IMR-90 (cell line): ENCODE measurements at regions not wholly inside any gene's neighbourhood (a gene's known extent, or its start where the extent isn't known, plus 50 kb on each side); places are given as distances from the start of the nearest gene placed in this dataset.

Source experiments
- ATAC-seq: fragments of 200-7000 bp; cut with Tn5 transposase; 2 replicates; pipeline ENCODE4 v1.9.1; 2020; ENCODE audit warnings: low read depth, mild to moderate bottlenecking, moderate library complexity
- BruUV-seq: library from RNA; stranded (reverse); fragments of 400-500 nt; replicated peaks from 2 replicates; lab custom pipeline; 2021; lab: Mats Ljungman, UMichigan
- CTCF ChIA-PET: fragments of 300-600 bp; formaldehyde crosslinking; extraction: SDS; loops from one replicate; lab custom pipeline; 2021; ENCODE audit warnings: antibody characterized with exemption; lab: Yijun Ruan, JAX
- POLR2A ChIA-PET: fragments of 300-600 bp; sonication (Branson Sonifier 250); formaldehyde crosslinking; loops from one replicate; lab custom pipeline; 2022; ENCODE audit warnings: antibody characterized with exemption; ENCODE audit not compliant: unreplicated experiment; lab: Charles Lee
- DNase-seq: peaks from one replicate; pipeline ENCODE4 v3.0.0; 2013
- H2AFZ ChIP-seq: replicated peaks from 2 replicates; pipeline ENCODE3; 2013; ENCODE audit warnings: low read length, mild to moderate bottlenecking; ENCODE audit not compliant: poor library complexity
- H2AK5ac ChIP-seq: 2 replicates; pipeline ENCODE4 v1.6.1; 2013; ENCODE audit warnings: low read depth, low read length, inconsistent platforms
- H2AK9ac ChIP-seq: replicated peaks from 2 replicates; pipeline ENCODE3; 2013; ENCODE audit warnings: mild to moderate bottlenecking, low read depth, low read length, moderate library complexity; ENCODE audit not compliant: poor library complexity
- H2BK120ac ChIP-seq: 2 replicates; pipeline ENCODE4 v1.6.1; 2013; ENCODE audit warnings: low read depth, low read length, inconsistent platforms
- H2BK15ac ChIP-seq: 3 replicates; pipeline ENCODE4 v1.6.1; 2013; ENCODE audit warnings: low read depth, low read length, inconsistent platforms
- H2BK20ac ChIP-seq: 2 replicates; pipeline ENCODE4 v1.6.1; 2013; ENCODE audit warnings: low read depth, mild to moderate bottlenecking, inconsistent platforms, low read length, moderate library complexity
- H2BK5ac ChIP-seq: 2 replicates; pipeline ENCODE4 v1.6.1; 2013; ENCODE audit warnings: mild to moderate bottlenecking, low read depth, low read length, inconsistent platforms; ENCODE audit not compliant: poor library complexity, severe bottlenecking
- H3K14ac ChIP-seq: replicated peaks from 2 replicates; pipeline ENCODE4 v1.6.1; 2013; ENCODE audit warnings: low read depth, low read length, inconsistent platforms
- H3K18ac ChIP-seq: 2 replicates; pipeline ENCODE4 v1.6.1; 2013; ENCODE audit warnings: low read depth, low read length, control low read depth
- H3K23ac ChIP-seq: 2 replicates; pipeline ENCODE4 v1.6.1; 2013; ENCODE audit warnings: low read depth, low read length, inconsistent platforms
- H3K27ac ChIP-seq: 2 replicates; pipeline ENCODE4 v1.5.1; 2013; ENCODE audit warnings: mild to moderate bottlenecking, control low read depth, low read length; ENCODE audit not compliant: insufficient read depth
- H3K27me3 ChIP-seq: 2 replicates; pipeline ENCODE4 v1.6.1; 2013; ENCODE audit warnings: low read length; ENCODE audit not compliant: control insufficient read depth, insufficient read depth
- H3K36me3 ChIP-seq: 2 replicates; pipeline ENCODE4 v1.6.1; 2013; ENCODE audit warnings: low read length, mixed read lengths; ENCODE audit not compliant: control insufficient read depth, insufficient read depth
- H3K4ac ChIP-seq: 2 replicates; pipeline ENCODE4 v1.6.1; 2013; ENCODE audit warnings: low read depth, low read length, inconsistent platforms
- H3K4me1 ChIP-seq: 2 replicates; pipeline ENCODE4 v1.6.1; 2013; ENCODE audit warnings: low read length, mixed read lengths; ENCODE audit not compliant: control insufficient read depth, insufficient read depth
- H3K4me2 ChIP-seq: 2 replicates; pipeline ENCODE4 v1.6.1; 2013; ENCODE audit warnings: low read depth, mild to moderate bottlenecking, control low read depth, low read length, moderate library complexity
- H3K4me3 ChIP-seq: 2 replicates; pipeline ENCODE4 v1.5.1; 2013; ENCODE audit warnings: low read depth, mild to moderate bottlenecking, control low read depth, low read length, moderate library complexity; ENCODE audit not compliant: insufficient read depth
- H3K56ac ChIP-seq: 2 replicates; pipeline ENCODE4 v1.6.1; 2013; ENCODE audit warnings: low read length, inconsistent platforms; ENCODE audit not compliant: insufficient read depth; ENCODE audit errors: extremely low read depth
- H3K79me1 ChIP-seq, 2 experiments: 2 replicates each; pipeline ENCODE4 v1.6.1; 2013; ENCODE audit warnings: low read length in 2 of 2, inconsistent platforms in 1 of 2, low read depth in 1 of 2
- H3K9ac ChIP-seq: 2 replicates; pipeline ENCODE4 v1.6.1; 2013; ENCODE audit warnings: low read depth, low read length, control low read depth
- H3K9me1 ChIP-seq: 2 replicates; pipeline ENCODE4 v1.6.1; 2013; ENCODE audit warnings: low read length, inconsistent platforms; ENCODE audit not compliant: insufficient read depth
- H3K9me3 ChIP-seq: 2 replicates; pipeline ENCODE4 v1.6.1; 2013; ENCODE audit warnings: low read length; ENCODE audit not compliant: control insufficient read depth, insufficient read depth
- H4K20me1 ChIP-seq: 2 replicates; pipeline ENCODE4 v1.6.1; 2013; ENCODE audit warnings: low read length, inconsistent platforms; ENCODE audit not compliant: insufficient read depth
- H4K5ac ChIP-seq: 2 replicates; pipeline ENCODE4 v1.6.1; 2013; ENCODE audit warnings: mild to moderate bottlenecking, low read depth, low read length, control low read depth
- H4K8ac ChIP-seq, 2 experiments: 2 replicates each; pipeline ENCODE4 v1.6.1; 2013; ENCODE audit warnings: low read depth in 2 of 2, low read length in 2 of 2, control low read depth in 1 of 2, inconsistent platforms in 1 of 2
- H4K91ac ChIP-seq: 2 replicates; pipeline ENCODE4 v1.6.1; 2013; ENCODE audit warnings: low read depth, low read length, inconsistent platforms; ENCODE audit not compliant: insufficient read depth
- BHLHE40 ChIP-seq: fragments of 150-350 bp; IDR thresholded peaks from 2 replicates; pipeline ENCODE4 v1.6.1; 2016; ENCODE audit warnings: mild to moderate bottlenecking, low read depth, low read length
- CEBPB ChIP-seq: IDR thresholded peaks from 2 replicates; pipeline ENCODE4 v1.6.1; 2012; ENCODE audit warnings: low read depth, low read length, improper control_type of control experiment
- CHD1 ChIP-seq: IDR thresholded peaks from 2 replicates; pipeline ENCODE4 v1.6.1; 2012; ENCODE audit warnings: low read depth, low read length, improper control_type of control experiment
- CTCF ChIP-seq: conservative IDR thresholded peaks from 2 replicates; pipeline ENCODE4 v1.5.1; 2012; ENCODE audit warnings: mild to moderate bottlenecking, low read depth, low read length, improper control_type of control experiment
- ELK1 ChIP-seq: fragments of 150-350 bp; IDR thresholded peaks from 2 replicates; pipeline ENCODE4 v1.6.1; 2016; ENCODE audit warnings: low read depth, mild to moderate bottlenecking, low read length, moderate library complexity, borderline replicate concordance
- FOS ChIP-seq: fragments of 150-350 bp; IDR thresholded peaks from 2 replicates; pipeline ENCODE4 v1.6.1; 2016; ENCODE audit warnings: low read depth, low read length
- MAFK ChIP-seq: IDR thresholded peaks from 2 replicates; pipeline ENCODE4 v1.6.1; 2012; ENCODE audit warnings: low read depth, low read length, improper control_type of control experiment
- MAZ ChIP-seq: IDR thresholded peaks from 2 replicates; pipeline ENCODE4 v1.6.1; 2012; ENCODE audit warnings: low read depth, mild to moderate bottlenecking, low read length, improper control_type of control experiment, moderate library complexity, borderline replicate concordance
- MXI1 ChIP-seq: IDR thresholded peaks from 2 replicates; pipeline ENCODE4 v1.6.1; 2012; ENCODE audit warnings: low read depth, mild to moderate bottlenecking, low read length, moderate library complexity, borderline replicate concordance
- NFE2L2 ChIP-seq: fragments of 150-350 bp; IDR thresholded peaks from 2 replicates; pipeline ENCODE4 v1.6.1; 2016; ENCODE audit warnings: low read depth, mild to moderate bottlenecking, low read length
- POLR2A ChIP-seq: IDR thresholded peaks from 2 replicates; pipeline ENCODE4 v1.6.1; 2012; ENCODE audit warnings: mild to moderate bottlenecking, low read depth, low read length
- RAD21 ChIP-seq: IDR thresholded peaks from 2 replicates; pipeline ENCODE4 v1.6.1; 2012; ENCODE audit warnings: low read length, improper control_type of control experiment
- RCOR1 ChIP-seq: IDR thresholded peaks from 2 replicates; pipeline ENCODE4 v1.6.1; 2012; ENCODE audit warnings: mild to moderate bottlenecking, low read length, improper control_type of control experiment; ENCODE audit not compliant: insufficient replicate concordance
- RFX5 ChIP-seq: IDR thresholded peaks from 2 replicates; pipeline ENCODE4 v1.8.0; 2012; ENCODE audit warnings: low read depth, mild to moderate bottlenecking, low read length, moderate library complexity
- SMC3 ChIP-seq: fragments of 150-350 bp; IDR thresholded peaks from 2 replicates; pipeline ENCODE4 v1.6.1; 2016; ENCODE audit warnings: low read depth, mild to moderate bottlenecking, antibody characterized with exemption, low read length, moderate library complexity
- USF2 ChIP-seq: fragments of 150-350 bp; IDR thresholded peaks from 2 replicates; pipeline ENCODE4 v1.6.1; 2017; ENCODE audit warnings: mild to moderate bottlenecking, antibody characterized with exemption, low read length, low read depth
- WGBS, 2 experiments: methylation state at CpG; one replicate each; pipeline versions ENCODE4 v1.1.5 to v1.1.7; 2013; ENCODE audit warnings: missing lambda C conversion rate in 2 of 2; ENCODE audit not compliant: insufficient read length in 1 of 2; ENCODE audit errors: extremely low coverage in 2 of 2; 5-methylcytosine and 5-hydroxymethylcytosine counted together
- dilution Hi-C: fragments of 300-500 bp; cut with HindIII; formaldehyde crosslinking; loops from one replicate; pipeline ENCODE4 v1.14.3; 2018; ENCODE audit warnings: low sequenced_read_pairs; ENCODE audit not compliant: unreplicated experiment
- in situ Hi-C: fragments of 300-500 bp; cut with MboI; formaldehyde crosslinking; loops from 3 replicates; pipeline ENCODE4 v1.14.3; 2019; ENCODE audit warnings: low sequenced_read_pairs, inconsistent platforms, mixed read lengths
- intact Hi-C: fragments of 100-400 bp; cut with micrococcal nuclease; formaldehyde crosslinking; loops from 2 replicates; pipeline ENCODE4 v1.10.0; 2022

GRCh38 chr1:90134175-90134955 is 139.5 kb downstream of the ZNF326 start:
- dilution Hi-C loops (no loop called here), in situ Hi-C loops (no loop called here), intact Hi-C loops (loop anchor here (5.0 kb wide), 1 partner anchor 1143 kb away; no protein-coding TSS in a partner anchor)
- POLR2A ChIA-PET, result no interaction called here
- Histone ChIP-seq H2BK15ac (no peak overlapping the region), H3K9ac (no peak overlapping the region), H3K4me1 (no peaks in the 10 kb centered on the region), H2BK5ac (no peak overlapping the region), H3K23ac (no peak overlapping the region), H2BK120ac (no peak overlapping the region), H3K9me3 (no peaks in the 10 kb centered on the region), H3K14ac (no peak overlapping the region), H3K4me3 (no peak overlapping the region), H4K8ac (no peak overlapping the region), H3K18ac (no peak overlapping the region), H4K20me1 (no peaks in the 10 kb centered on the region), H3K56ac (no peak overlapping the region), H2AFZ (no peak overlapping the region), H4K5ac (no peak overlapping the region), H3K79me1 (no peaks in the 10 kb centered on the region), H4K91ac (no peak overlapping the region), H2BK20ac (no peak overlapping the region), H3K4me2 (no peak overlapping the region), H2AK5ac (no peak overlapping the region), H3K27ac (no peak overlapping the region), H3K36me3 (no peaks in the 10 kb centered on the region), H2AK9ac (no peak overlapping the region), H3K4ac (no peak overlapping the region), H3K9me1 (no peaks in the 10 kb centered on the region), H3K27me3 (no peaks in the 10 kb centered on the region)
- no peak for TF ChIP-seq MXI1
- no peak for TF ChIP-seq BHLHE40
- no peak for TF ChIP-seq RAD21
- TF ChIP-seq ELK1, result no peak
- no peak for TF ChIP-seq FOS
- no peak for TF ChIP-seq NFE2L2
- no peak for TF ChIP-seq RCOR1
- TF ChIP-seq MAZ, result no peak
- TF ChIP-seq MAFK, result no peak
- TF ChIP-seq CEBPB, result no peak
- TF ChIP-seq CTCF, result no peak
- no peak for TF ChIP-seq POLR2A
- TF ChIP-seq RFX5, result no peak
- no peak for TF ChIP-seq CHD1
- no peak for TF ChIP-seq USF2
- no peak for TF ChIP-seq SMC3
- ATAC-seq (no peak), DNase-seq (no peak)
- 0% methylated on average over 1 of the region's 6 CpGs; no CpG with 5 or more reads in 1 of the 2 experiments for WGBS, 2 experiments
- BruUV-seq, result no TSS peak
- CTCF ChIA-PET, result no interaction called here
